HG03432 (cell line): ENCODE measurements at regions not wholly inside any gene's neighbourhood (a gene's known extent, or its start where the extent isn't known, plus 50 kb on each side); places are given as distances from the start of the nearest gene placed in this dataset.

ENCODE experiments used
- ATAC-seq: cut with Tn5 transposase; IDR thresholded peaks from one replicate; pipeline ENCODE4 v1.9.1; 2021; ENCODE audit warnings: mild to moderate bottlenecking, moderate library complexity; ENCODE audit not compliant: unreplicated experiment

GRCh38 chr5:66540078-66540477, 56.1 kb upstream of the MAST4 start:
- ATAC-seq = no peak

GRCh38 chr5:66542711-66543110, 53.5 kb upstream of the MAST4 start:
- ATAC-seq = no peak
